ENCODE measurements at regions not wholly inside any gene's neighbourhood (a gene's known extent, or its start where the extent isn't known, plus 50 kb on each side); places are given as distances from the start of the nearest gene placed in this dataset.

GRCh38 chr2:234339011-234339410 is 157.9 kb downstream of the ARL4C start:
- TF ChIP-seq CTCF (IDR thresholded peaks at IDR 0.05) = no peak
- TF ChIP-seq POLR2A (IDR thresholded peaks at IDR 0.05) = no peak
